OCI-M1 (cell line): ENCODE measurements at regions not wholly inside any gene's neighbourhood (a gene's known extent, or its start where the extent isn't known, plus 50 kb on each side); places are given as distances from the start of the nearest gene placed in this dataset.

Experiments
- DNase-seq: peaks from one replicate; lab custom pipeline; 2025; lab: John Stamatoyannopoulos, UW

DNA sequence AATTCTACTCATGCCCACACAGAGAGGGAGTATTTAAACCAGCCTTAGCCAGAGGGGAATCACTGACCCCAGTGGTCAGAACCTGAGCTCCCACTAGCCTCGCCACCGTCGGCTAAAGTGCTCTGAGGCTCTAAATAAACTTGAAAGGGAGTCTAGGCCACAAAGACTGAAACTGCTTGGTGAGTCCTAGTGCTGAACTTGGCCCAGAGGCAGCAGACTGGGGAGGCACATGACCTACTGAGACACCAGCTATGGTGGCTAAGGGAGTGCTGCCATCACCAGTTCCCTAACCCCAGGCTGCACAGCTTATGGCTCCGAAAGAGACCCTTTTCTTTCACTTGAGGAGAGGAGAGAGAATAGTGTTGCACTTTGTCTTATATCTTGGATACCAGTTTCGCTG lies 1542.8 kb downstream of the KCNT2 start:
- DNase-seq: no peak

DNA sequence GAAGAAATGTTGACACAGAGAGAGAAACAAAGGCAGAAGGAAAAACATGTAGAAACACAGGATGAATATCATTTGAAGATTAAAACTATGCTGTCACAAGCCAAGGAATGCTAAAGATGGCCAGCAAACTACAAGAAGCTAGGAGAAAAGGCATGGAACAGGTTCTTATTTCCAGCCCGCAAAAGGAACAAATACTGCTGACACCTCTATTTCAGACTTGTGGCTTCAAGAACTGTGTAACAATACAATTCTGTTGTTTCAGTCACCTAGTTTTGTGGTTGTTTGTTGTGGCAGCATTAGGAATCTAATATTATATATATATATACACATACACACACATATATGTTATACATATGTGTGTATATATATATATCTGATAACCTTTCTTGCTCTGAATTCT lies 1543.9 kb downstream of the KCNT2 start:
- no peak for DNase-seq

DNA sequence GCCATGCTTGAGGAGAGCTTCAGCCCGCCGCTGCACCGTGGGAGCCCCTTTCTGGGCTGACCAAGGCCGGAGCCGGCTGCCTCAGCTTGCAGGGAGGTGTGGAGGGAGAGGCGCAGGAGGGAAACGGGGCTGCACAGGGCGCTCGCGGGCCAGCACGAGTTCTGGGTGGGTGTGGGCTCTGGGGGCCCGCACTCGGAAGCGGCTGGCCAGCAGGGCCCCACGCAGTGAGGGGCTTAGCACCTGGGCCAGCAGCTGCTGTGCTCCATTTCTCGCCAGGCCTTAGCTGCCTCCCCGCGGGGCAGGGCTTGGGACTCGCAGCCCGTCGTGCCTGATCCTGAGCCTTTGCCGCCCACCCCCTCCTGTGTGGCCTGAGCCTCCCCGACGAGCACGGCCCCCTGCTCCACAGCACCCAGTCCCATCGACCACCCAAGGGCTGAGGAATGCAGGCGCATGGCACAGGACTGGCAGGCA lies 1554.0 kb downstream of the KCNT2 start:
- no peak for DNase-seq

DNA sequence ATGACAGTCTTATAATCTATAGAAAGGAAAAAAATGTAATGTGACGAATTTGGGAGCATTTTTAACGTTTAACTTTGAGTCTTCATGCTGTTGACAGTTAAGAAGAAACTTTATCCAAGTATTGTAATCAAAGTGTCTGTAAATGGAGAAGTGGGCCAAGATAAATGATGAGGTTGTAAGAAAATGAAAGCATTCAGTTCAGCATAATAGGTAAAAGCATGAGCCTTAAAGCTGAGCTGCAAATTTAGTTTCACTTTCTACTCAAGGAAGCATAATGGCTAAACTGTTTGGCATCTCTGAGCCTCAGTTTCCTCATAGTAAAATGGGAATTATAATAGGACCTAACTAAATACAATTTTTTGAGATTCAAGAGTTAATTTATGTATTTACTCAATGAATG lies 1554.8 kb downstream of the KCNT2 start:
- peak; percentile 89 for DNase-seq

- DNase-seq: no peak
These were observed 1560.5 kb downstream of the KCNT2 start for GRCh38 chr1:195047772-195048171.

GRCh38 chr1:195045072-195045471 lies 1563.2 kb downstream of the KCNT2 start:
- DNase-seq: no peak

- DNase-seq: no peak
These were observed 1577.4 kb downstream of the KCNT2 start for GRCh38 chr1:195030793-195031192.

GRCh38 chr1:195026792-195027191 lies 1581.4 kb downstream of the KCNT2 start:
- DNase-seq: no peak

GRCh38 chr1:195019385-195019784 lies 1588.9 kb downstream of the KCNT2 start:
- DNase-seq: no peak

- DNase-seq: no peak
These were observed 1595.2 kb downstream of the KCNT2 start for GRCh38 chr1:195012995-195013394.

GRCh38 chr1:195005338-195005737 lies 1602.9 kb downstream of the KCNT2 start:
- DNase-seq: no peak

DNA sequence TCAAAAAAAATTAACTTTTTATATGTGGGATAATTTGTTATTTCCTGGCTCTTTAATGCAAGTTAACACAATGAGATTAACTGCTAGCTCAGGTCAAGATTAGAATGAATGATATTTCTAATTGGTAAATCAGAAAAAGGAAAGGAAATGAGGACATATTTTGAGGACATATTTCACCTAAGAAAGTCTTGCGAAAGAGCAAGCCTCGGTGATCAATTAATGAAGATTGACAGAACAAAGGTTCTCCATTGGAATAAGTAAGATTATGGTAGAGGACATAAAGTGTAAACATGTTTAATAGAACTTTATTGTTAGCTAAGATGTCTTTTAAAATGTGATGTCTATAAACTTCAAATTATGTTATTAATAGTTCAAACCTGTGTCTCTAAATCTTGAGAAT lies 1617.8 kb downstream of the KCNT2 start:
- no peak for DNase-seq

- DNase-seq: no peak
These were observed 1632.3 kb downstream of the KCNT2 start for GRCh38 chr1:194975913-194976312.

DNA sequence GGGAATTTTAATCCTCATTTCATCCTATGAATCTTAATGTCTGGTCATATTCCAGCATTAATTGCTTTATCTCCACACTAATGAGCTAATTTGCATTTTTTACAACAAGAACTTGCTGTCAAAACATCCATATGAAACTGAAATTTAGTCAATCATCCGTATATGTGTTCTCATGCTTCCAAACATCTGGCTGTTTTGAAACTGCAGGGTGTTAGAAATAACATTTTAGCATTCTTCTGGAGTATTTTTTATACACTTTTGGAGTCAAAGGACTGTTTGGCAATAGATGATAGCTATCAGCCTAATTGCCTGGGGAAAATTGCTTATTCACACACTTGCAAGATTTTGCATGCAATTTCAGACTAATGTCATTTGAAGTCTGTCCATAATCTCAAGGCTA lies 1639.3 kb downstream of the KCNT2 start:
- DNase-seq: no peak

DNA sequence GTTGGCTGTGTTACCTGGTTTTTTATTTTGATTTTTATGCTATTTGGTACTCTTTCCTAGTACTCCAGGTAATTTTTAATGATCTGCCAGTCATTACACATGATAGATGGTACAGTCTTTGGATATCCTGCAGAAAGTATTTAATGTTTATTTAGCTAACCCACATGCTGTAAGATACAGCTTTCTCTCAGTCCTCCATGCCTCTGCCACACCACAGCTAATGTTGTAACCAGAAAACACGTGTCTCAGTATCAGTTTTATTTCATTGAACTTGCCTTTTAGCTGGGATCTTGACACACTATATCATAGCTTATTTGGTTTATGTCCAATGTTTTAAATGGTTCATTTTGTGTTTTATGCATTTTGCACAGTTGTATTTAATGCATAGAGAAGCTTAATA lies 1648.4 kb downstream of the KCNT2 start:
- DNase-seq: peak; percentile 9

DNA sequence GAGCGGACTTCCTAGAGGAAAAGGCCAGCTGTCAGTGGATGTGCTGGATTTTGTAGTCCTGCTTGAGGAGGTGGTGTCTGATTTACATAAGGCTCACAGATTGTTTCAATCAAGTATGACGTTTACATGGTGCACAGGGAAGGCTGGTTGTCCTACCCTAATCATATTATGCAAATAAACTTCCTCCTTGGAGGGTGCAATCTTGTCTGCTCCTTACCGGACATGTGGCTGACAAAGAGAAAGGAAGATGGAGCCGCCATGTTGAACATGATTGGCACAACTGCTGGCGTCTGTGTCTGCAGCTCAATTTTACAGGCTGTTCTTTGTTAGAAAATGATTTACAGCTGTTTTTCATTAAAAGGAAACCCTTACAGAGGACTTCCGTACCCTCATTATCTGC lies 1656.1 kb downstream of the KCNT2 start:
- no peak for DNase-seq

GRCh38 chr1:194950584-194950983 lies 1657.7 kb downstream of the KCNT2 start:
- no peak for DNase-seq

- DNase-seq: no peak
These were observed 1667.8 kb downstream of the KCNT2 start for GRCh38 chr1:194940336-194941030.

GRCh38 chr1:194935864-194936263 lies 1672.4 kb downstream of the KCNT2 start:
- no peak for DNase-seq

DNA sequence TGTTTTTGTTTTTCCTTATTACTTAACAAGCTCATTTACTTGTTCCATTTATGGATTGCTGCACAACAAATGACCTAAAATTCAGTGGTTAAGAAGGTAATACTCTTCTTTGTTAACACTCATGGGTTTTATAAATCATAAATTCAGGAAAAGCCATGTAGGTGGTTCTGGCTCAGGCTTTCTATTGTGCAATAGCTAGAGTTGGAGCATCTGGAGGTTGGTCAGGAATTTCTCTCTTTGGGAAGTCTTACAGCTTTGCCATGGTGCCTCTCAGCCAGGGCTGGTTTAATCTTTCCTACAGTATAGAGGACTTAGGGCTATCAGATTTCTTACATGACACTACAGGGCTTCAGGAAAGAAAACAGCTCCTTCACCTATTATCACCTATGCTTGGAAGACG lies 1677.1 kb downstream of the KCNT2 start:
- DNase-seq: no peak

GRCh38 chr1:194930132-194930531 lies 1678.1 kb downstream of the KCNT2 start:
- no peak for DNase-seq

- DNase-seq: peak; percentile 18
These were observed 1678.9 kb downstream of the KCNT2 start for GRCh38 chr1:194929357-194929756.

DNA sequence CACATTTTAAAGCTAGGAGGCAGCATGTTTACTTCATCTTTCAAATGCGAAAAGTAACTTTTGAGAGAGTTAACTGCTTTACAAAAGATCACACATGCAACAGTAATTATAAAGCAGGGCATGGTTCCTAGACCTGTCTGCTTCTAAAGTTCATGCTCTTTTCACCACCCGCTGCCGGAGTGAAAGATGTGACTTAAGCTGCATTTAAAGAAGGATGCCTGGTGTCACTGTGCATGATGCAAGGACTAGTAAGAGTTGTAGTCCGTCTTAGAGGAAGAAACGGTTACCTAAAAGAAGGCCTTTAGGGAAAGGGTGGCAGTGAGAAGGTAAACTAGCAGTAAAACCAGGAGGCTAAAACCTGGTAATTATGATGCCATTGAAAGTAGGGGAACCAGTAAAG lies 1689.1 kb downstream of the KCNT2 start:
- DNase-seq: peak; percentile 44

- DNase-seq: no peak
These were observed 1690.5 kb downstream of the KCNT2 start for GRCh38 chr1:194917769-194918168.
